ENCODE measurements at regions not wholly inside any gene's neighbourhood (a gene's known extent, or its start where the extent isn't known, plus 50 kb on each side); places are given as distances from the start of the nearest gene placed in this dataset.
"Not testable (repeated sequence)": the region's sequence is repeated elsewhere in the genome, so short reads cannot be mapped to it uniquely, and the experiment has no call there.

DNA sequence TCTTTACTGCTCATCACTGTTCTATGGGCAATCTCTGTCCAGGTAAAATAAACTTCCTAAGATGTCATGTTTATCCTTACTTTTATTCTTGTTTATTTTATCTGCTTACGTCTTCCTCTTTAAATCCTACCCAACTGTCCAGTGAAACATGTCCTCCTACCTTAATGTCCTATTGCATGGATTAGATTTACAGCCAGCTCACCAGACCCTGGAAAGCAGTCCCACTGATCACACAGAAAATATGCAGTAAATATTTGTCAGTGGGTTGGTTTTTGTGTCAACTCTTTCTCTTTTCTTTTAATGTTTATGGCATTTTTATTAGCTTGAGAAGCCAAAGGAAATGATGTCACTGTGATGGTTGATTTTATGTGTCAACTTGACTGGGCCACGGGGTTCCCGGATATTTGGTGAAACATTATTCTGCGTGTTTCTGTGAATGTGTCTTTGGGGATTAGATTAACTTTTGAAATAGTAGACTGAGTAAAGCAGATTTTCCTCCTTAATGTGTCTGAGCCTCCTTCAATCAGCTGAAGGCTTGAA, 258.3 kb downstream of the SRGAP2C start:
- H3K36me3 Mint-ChIP-seq (ENCODE audit: low read depth): no peaks in the 10 kb centered on the region
- peaks cover 11% of the 10 kb centered on the region for H3K9me3 Mint-ChIP-seq
- DNase-seq (no peak), ATAC-seq (no peak)
- no peaks in the 10 kb centered on the region for H3K27me3 Mint-ChIP-seq
- peaks cover 4% of the 10 kb centered on the region for H3K4me1 Mint-ChIP-seq
- H3K27ac Mint-ChIP-seq: no peak overlapping the region
- H3K4me3 Mint-ChIP-seq: no peak overlapping the region

DNA sequence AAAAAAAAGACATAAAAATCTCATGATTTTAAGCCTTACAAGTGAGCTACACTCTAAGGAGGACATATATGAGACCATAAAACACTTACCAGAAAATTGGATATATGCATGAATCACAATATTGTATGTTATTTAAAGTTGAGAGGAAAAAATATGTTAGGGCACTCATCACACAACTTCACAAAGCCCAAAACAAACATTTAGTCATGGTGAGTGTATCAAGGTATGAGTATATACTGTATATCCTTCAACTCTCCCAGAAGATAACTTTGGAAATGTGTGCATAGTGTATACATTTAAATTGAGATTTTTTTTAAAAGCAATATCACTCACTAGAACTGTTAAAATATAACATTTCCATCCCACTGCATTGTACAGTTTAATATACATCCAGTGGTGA, 259.3 kb downstream of the SRGAP2C start:
- H3K4me3 Mint-ChIP-seq: no peak overlapping the region
- ATAC-seq: no peak

DNA sequence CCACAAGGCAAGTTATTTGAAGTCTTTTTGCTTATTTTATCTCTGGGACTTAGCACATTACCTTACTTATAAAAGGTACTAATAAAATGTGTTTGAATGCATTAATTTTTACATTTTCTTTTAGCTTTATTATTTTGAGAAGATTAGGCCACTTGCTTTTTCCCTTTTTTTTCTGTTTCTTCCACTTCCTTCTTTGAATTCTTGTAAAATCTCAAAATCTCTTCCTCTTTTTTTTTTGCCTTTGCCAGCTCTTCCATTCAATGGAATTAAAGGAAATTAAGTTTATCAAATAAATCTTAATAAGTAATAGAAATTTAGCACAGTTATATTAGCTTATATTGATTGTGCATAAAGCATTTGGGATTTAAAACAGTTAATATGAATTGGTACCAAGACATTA, 260.9 kb downstream of the SRGAP2C start:
- DNase-seq (no peak), ATAC-seq (no peak)
- H3K27ac Mint-ChIP-seq: no peak overlapping the region
- H3K4me3 Mint-ChIP-seq: no peak overlapping the region
- no peaks in the 10 kb centered on the region for H3K36me3 Mint-ChIP-seq (ENCODE audit: low read depth)
- H3K4me1 Mint-ChIP-seq: peaks cover 9% of the 10 kb centered on the region
- no peaks in the 10 kb centered on the region for H3K27me3 Mint-ChIP-seq
- H3K9me3 Mint-ChIP-seq: peaks cover 9% of the 10 kb centered on the region

More for the DNA sequence above, 259.3 kb downstream of the SRGAP2C start:
- Mint-ChIP-seq H3K27me3 (no peaks in the 10 kb centered on the region), H3K9me3 (peaks cover 11% of the 10 kb centered on the region), H3K4me1 (peaks cover 9% of the 10 kb centered on the region), H3K36me3 (ENCODE audit: low read depth) (no peaks in the 10 kb centered on the region), H3K27ac (no peak overlapping the region)
- DNase-seq: no peak

DNA sequence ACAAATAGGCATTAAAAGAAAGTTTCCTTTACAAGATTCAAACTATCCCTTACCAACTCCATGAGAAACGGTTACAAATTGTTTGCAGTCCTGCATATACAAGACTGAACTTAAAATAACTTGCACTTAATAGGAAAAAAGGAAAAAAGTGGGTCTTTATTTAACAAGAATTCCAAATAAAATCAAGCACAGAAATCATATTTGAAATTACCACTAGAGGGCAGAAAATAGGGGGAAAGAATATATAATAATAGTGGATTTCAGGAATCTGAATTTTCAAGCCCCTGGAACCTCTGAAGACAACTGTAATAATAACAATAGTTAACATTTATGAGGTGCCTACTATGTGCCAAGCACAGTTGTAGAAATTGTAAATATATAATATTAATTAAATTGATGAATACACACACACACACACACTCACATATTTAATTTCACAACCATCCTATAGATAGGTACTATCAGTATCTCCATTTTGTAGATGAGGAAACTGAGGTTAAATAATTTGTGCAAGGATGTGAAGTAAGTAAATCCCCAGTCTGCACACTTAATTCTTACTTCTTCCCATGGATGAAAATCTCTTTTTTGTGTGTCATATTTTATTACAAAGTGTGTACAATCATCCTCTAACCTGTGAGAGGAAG, 262.6 kb downstream of the SRGAP2C start:
- ATAC-seq; H3K36me3 Mint-ChIP-seq (ENCODE audit: low read depth); H3K9me3 Mint-ChIP-seq; H3K27ac Mint-ChIP-seq; H3K27me3 Mint-ChIP-seq; H3K4me1 Mint-ChIP-seq; DNase-seq; H3K4me3 Mint-ChIP-seq: not testable (repeated sequence)

DNA sequence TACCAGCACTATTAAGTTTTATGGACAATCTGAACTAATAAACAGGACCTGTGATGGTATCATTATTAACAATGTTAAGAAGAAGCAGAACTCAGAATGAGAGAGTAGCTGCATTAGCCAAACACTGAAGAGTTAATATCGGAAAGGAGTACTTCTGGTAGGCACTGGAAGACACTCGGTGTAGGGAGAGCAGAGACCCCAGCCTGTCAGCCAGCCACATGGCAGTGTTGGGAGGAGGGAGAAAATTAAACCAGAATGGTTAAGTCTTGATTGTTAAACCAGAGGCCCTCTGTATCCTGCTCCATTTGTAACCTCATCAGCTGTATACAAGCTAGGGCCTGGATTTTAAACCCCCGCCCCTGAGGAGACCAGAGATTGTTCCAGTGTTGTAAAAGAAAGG, 263.3 kb downstream of the SRGAP2C start:
- not testable (repeated sequence) for H3K9me3 Mint-ChIP-seq; H3K27me3 Mint-ChIP-seq; H3K36me3 Mint-ChIP-seq (ENCODE audit: low read depth); DNase-seq; H3K4me3 Mint-ChIP-seq; H3K27ac Mint-ChIP-seq; H3K4me1 Mint-ChIP-seq; ATAC-seq

DNA sequence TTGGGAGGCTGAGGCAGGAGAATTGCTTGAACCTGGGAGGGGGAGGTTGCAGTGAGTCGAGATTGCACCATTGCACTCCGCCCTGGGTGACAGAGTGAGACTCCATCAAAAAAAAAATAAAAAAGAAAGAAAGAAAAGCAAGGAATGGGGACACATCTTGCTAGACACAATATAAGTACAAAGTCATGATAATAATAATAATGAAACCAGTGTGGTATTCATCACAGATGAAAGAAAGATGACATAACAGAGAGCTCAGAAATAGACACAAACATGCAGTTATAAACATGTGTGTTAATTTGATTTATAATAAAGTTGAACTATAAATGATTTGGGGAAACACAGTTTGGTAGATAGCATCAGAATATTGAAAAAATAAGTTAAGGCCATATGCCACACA, 264.1 kb downstream of the SRGAP2C start:
- H3K9me3 Mint-ChIP-seq: peaks cover 6% of the 10 kb centered on the region
- no peak overlapping the region for H3K27ac Mint-ChIP-seq
- DNase-seq (no peak), ATAC-seq (no peak)
- no peaks in the 10 kb centered on the region for H3K27me3 Mint-ChIP-seq
- no peaks in the 10 kb centered on the region for H3K36me3 Mint-ChIP-seq (ENCODE audit: low read depth)
- no peak overlapping the region for H3K4me3 Mint-ChIP-seq
- H3K4me1 Mint-ChIP-seq: peaks cover 5% of the 10 kb centered on the region

DNA sequence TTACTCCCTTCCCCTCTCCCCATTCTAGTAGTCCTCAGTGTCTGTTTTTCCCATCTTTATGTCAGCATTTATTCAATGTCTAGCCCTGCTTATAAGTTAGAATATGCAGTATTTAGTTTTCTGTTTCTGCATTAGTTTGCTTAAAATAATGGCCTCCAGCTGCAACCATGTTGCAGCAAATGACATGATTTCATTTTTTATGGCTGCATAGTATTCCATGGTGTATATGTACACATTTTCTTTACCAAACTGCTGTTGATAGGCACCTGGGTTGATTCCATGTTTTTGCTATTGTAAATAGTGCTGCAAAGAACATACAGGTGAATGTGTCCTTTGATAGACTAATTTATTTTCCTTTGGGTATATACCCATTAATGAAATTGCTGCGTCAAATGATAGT, 267.7 kb downstream of the SRGAP2C start:
- DNase-seq (no peak), ATAC-seq (no peak)
- Mint-ChIP-seq H3K9me3 (peaks cover 6% of the 10 kb centered on the region), H3K36me3 (ENCODE audit: low read depth) (no peaks in the 10 kb centered on the region), H3K4me1 (peaks cover 9% of the 10 kb centered on the region), H3K27ac (no peak overlapping the region), H3K4me3 (no peak overlapping the region), H3K27me3 (peaks cover 3% of the 10 kb centered on the region)

DNA sequence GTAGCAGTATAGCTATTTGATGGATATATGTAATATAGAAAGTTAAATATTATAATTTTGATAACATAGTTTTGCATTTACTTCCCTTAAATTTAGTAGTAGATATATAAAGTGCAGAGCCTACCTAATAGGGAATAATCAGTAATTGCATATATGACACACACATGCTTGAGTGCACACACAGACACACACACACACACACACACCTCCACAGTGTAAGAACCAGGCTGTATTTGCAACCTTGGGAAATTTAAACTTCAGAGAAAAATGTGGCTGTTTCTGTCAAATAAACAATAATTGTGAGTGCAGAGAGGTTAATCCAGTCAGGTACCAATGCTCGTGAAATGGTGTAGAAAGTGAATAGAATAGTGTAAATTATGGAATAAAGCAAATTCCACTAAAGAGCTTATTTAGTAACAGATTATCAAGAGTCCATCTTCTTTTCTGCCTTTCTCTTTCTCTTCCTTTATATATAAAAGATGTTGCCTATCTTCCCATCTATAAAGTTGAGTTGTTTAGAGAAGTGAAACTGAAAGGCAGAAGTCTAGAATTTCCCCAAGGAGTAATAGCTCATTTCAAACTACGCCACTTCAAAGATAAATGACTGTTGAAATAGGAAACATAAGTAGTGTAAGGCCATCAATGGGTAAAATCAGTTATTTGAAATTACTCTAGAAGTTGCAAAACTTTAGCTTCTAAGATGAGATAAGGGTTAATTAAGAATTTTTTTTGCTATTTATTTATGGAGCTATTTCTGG, 273.7 kb downstream of the SRGAP2C start:
- Mint-ChIP-seq H3K27me3 (peaks cover 3% of the 10 kb centered on the region), H3K36me3 (ENCODE audit: low read depth) (no peaks in the 10 kb centered on the region), H3K4me1 (peaks cover 25% of the 10 kb centered on the region), H3K9me3 (peaks cover 4% of the 10 kb centered on the region), H3K27ac (peak overlapping the region; percentile 69), H3K4me3 (peak overlapping the region; percentile 37)
- no peak for DNase-seq
- peak; percentile 99 for ATAC-seq

DNA sequence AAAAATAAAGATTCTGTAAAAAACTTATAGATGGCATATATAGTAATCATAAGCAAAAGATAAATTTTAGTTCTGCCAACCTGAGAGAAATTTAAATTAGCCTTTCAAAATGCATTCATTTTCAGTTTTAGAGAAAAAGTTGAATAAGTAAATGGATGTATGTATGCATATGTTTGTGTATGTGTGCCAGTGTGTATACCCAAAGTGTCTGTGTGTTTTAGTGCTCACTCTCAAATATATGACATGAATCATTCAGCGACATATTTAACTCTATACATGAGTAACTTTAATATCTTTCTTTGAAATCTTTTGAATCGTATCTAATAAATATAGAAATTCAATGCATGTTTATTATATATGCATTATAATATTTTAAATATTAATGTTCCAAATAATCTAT, 274.5 kb downstream of the SRGAP2C start:
- Mint-ChIP-seq H3K27me3 (peaks cover 3% of the 10 kb centered on the region), H3K9me3 (peaks cover 4% of the 10 kb centered on the region), H3K36me3 (ENCODE audit: low read depth) (no peaks in the 10 kb centered on the region), H3K4me3 (no peak overlapping the region), H3K27ac (no peak overlapping the region), H3K4me1 (peaks cover 25% of the 10 kb centered on the region)
- ATAC-seq: no peak
- no peak for DNase-seq

DNA sequence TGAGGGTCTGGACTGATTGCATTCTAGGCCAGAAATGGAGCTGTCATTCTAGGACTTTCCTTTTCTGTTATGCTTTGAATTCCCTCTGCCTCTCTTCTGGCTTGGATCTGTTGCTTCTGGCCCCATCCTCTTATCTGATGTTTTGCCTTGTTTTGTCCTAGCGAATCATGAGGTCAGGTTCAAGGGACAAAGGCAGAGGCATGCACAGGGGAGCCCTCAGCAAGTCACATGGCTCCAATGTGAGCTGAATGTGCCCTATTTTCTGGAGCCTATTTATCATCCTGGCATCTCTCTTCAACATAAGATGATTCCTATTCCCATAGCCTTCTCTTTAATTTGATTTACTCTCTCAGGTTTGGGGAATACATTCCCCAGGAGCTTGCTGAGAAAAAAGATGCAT, 284.6 kb downstream of the SRGAP2C start:
- H3K36me3 Mint-ChIP-seq (ENCODE audit: low read depth); H3K27ac Mint-ChIP-seq; H3K4me1 Mint-ChIP-seq; H3K27me3 Mint-ChIP-seq; DNase-seq; ATAC-seq; H3K4me3 Mint-ChIP-seq: not testable (repeated sequence)
- H3K9me3 Mint-ChIP-seq: peaks cover 12% of the 10 kb centered on the region

DNA sequence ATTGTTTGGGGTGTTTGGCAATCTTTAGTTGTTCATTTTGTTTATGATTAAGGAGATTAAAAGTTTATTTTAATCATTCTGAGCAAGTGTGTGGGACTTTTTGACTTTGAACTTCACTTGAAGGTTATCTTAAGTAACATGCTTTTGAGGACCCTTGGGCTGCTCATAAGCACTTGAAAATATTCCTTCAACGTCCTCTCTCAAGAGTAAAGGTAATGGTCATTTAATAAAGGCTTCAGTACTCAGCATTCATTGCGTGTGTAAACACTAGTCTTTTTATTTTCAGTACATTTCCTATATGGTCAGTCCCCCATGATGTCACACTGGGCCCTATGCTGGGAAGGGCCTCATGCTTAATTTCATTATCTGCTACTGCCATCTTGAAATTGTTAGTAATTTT, 285.6 kb downstream of the SRGAP2C start:
- DNase-seq; H3K36me3 Mint-ChIP-seq (ENCODE audit: low read depth); H3K4me1 Mint-ChIP-seq; H3K27ac Mint-ChIP-seq; H3K4me3 Mint-ChIP-seq; H3K27me3 Mint-ChIP-seq; ATAC-seq: not testable (repeated sequence)
- peaks cover 12% of the 10 kb centered on the region for H3K9me3 Mint-ChIP-seq

DNA sequence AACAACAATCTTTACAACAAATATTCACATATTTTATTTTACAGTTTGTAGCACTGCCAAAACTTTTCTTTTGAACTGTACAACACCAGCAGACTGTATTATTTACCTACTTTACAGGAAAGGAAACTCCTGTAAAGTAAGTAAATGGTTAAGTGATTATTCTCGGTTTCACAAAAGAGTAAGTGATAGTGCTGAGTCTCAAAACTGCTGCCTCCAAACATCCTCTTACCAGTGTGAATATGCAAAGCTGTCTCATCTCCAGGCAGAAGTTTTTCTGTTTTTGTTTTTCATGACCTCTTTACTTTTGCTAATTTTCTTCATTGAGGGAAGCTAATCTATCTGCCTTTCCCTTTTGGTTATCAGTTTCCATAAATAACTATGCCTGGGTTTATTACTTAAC, 286.7 kb downstream of the SRGAP2C start:
- no peak for ATAC-seq
- Mint-ChIP-seq H3K36me3 (ENCODE audit: low read depth) (peaks cover 1% of the 10 kb centered on the region), H3K4me1 (peaks cover 5% of the 10 kb centered on the region), H3K27me3 (no peaks in the 10 kb centered on the region), H3K9me3 (peaks cover 16% of the 10 kb centered on the region), H3K4me3 (no peak overlapping the region), H3K27ac (no peak overlapping the region)
- DNase-seq: no peak

DNA sequence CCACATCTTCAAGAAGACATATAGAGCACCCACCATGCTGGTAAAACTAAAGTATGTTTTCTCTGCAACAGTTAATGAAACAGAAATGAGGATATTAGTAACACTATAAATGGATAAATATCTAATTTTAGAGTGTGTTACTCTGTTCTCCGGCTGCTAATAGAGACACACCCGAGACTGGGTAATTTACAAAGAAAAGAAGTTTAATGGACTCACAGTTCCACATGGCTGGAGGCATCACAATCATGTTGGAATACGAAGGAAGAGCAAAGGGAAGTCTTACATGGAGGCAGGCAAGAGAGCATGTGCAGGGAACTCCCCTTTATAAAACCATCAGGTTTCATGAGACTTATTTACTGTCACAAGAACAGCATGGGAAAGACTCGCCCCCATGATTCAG, 287.2 kb downstream of the SRGAP2C start:
- ATAC-seq (no peak), DNase-seq (no peak)
- no peaks in the 10 kb centered on the region for H3K27me3 Mint-ChIP-seq
- peaks cover 16% of the 10 kb centered on the region for H3K9me3 Mint-ChIP-seq
- peaks cover 5% of the 10 kb centered on the region for H3K4me1 Mint-ChIP-seq
- H3K27ac Mint-ChIP-seq: no peak overlapping the region
- no peak overlapping the region for H3K4me3 Mint-ChIP-seq
- peaks cover 1% of the 10 kb centered on the region for H3K36me3 Mint-ChIP-seq (ENCODE audit: low read depth)

DNA sequence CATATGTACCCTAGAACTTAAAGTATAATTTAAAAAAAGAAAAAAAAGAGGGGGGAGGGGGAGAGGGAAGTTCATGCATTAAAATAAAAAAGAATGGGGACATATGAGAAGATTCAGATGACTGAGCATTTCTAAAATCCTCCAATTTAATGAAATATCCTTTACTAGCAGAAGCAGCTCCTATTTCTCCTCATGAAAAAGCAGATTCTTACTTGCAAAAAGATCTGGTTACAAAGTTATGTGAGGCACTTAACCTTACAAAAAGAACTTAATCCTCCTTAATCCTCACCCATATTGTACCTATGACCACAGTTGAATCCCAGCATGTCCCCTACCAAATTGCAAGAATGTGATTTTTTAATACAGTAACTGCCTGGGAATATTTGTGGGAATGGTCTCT, 298.5 kb downstream of the SRGAP2C start:
- peak overlapping the region; percentile 89 for H3K27ac Mint-ChIP-seq
- DNase-seq (no peak), ATAC-seq (no peak)
- no peak overlapping the region for H3K4me3 Mint-ChIP-seq
- H3K4me1 Mint-ChIP-seq: peaks cover 15% of the 10 kb centered on the region
- peaks cover 23% of the 10 kb centered on the region for H3K9me3 Mint-ChIP-seq
- H3K36me3 Mint-ChIP-seq (ENCODE audit: low read depth): peaks cover 9% of the 10 kb centered on the region
- H3K27me3 Mint-ChIP-seq: no peaks in the 10 kb centered on the region

DNA sequence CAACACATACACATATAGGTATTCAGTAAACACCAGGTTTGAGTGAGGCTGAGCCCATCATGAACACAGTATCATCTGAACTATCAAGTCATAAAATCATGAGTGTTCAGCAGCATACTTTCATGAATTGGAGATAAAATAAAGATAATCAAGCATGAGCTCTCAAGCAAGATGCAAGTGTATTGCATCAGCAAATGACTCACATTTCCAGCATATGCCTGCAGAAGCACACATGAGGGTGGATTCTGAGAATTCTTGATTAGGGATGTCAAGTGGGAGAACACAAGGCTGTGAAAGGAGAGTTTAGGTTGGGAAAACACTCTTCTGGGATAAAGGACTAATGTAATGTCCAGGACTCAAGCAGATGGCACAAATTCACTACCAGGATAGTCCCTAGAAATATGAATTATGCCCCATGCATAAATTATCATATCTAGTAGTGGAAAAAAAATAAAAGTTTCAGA, 299.2 kb downstream of the SRGAP2C start:
- peaks cover 15% of the 10 kb centered on the region for H3K4me1 Mint-ChIP-seq

More for the DNA sequence above, 299.2 kb downstream of the SRGAP2C start:
- Mint-ChIP-seq H3K27ac (peak overlapping the region; percentile 89), H3K36me3 (ENCODE audit: low read depth) (peaks cover 9% of the 10 kb centered on the region), H3K9me3 (peaks cover 21% of the 10 kb centered on the region), H3K4me3 (no peak overlapping the region), H3K27me3 (no peaks in the 10 kb centered on the region)
- ATAC-seq (peak; percentile 52), DNase-seq (no peak)
